HCT116 (cell line): ENCODE measurements at regions not wholly inside any gene's neighbourhood (a gene's known extent, or its start where the extent isn't known, plus 50 kb on each side); places are given as distances from the start of the nearest gene placed in this dataset.

Experiments
- ATAC-seq: fragments of 200-7000 bp; cut with Tn5 transposase; 2 replicates; pipeline ENCODE4 v1.9.1; 2020; ENCODE audit warnings: mild to moderate bottlenecking, moderate library complexity
- BruUV-seq: library from RNA; stranded (reverse); fragments of 400-500 nt; replicated peaks from 2 replicates; lab custom pipeline; 2021; lab: Mats Ljungman, UMichigan
- CTCF ChIA-PET: fragments of 300-600 bp; sonication (Branson Sonifier 250); formaldehyde crosslinking; loops from one replicate; lab custom pipeline; 2021; ENCODE audit warnings: antibody characterized with exemption; lab: Charles Lee
- POLR2A ChIA-PET: fragments of 300-600, 350-600 bp; sonication (Branson Sonifier 250); formaldehyde crosslinking; loops from one replicate; lab custom pipeline; 2021; ENCODE audit warnings: antibody characterized with exemption; lab: Charles Lee
- RAD21 ChIA-PET, 2 experiments: fragments of 300-600 bp; sonication (Branson Sonifier 250); formaldehyde crosslinking; loops; one replicate each; lab custom pipeline; 2023; ENCODE audit warnings: low total read pairs in 2 of 2; ENCODE audit not compliant: uncharacterized antibody in 2 of 2, unreplicated experiment in 2 of 2, low non-redundant PET in 1 of 2; lab: Charles Lee
- DNase-seq: peaks from one replicate; pipeline ENCODE4 v3.0.0-alpha.2; 2010; ENCODE audit warnings: low read depth, low spot score
- H2AFZ ChIP-seq: fragments of 200-600 bp; shearing (Covaris generic), sonication (generic); 2 replicates; pipeline ENCODE4 v1.6.1; 2017; ENCODE audit warnings: low read depth, mixed run types, mixed read lengths, antibody characterized with exemption, low read length; ENCODE audit not compliant: poor library complexity, severe bottlenecking
- H3K27ac ChIP-seq: 2 replicates; pipeline ENCODE4 v1.5.1; 2012; ENCODE audit warnings: low read depth, low read length
- H3K27me3 ChIP-seq: fragments of 200-600 bp; sonication (generic); 2 replicates; pipeline ENCODE4 v1.6.1; 2016; ENCODE audit warnings: mixed run types, low read length, mixed read lengths; ENCODE audit not compliant: insufficient read depth
- H3K36me3 ChIP-seq, 2 experiments: fragments of 200-500 bp in 1 of 2; fragments of 200-600 bp in 1 of 2; sonication (Bioruptor generic) in 1 of 2; sonication (generic) in 1 of 2; 2 replicates each; pipeline versions ENCODE4 v1.5.1 to v1.6.1; 2014 to 2016; ENCODE audit warnings: low read length in 2 of 2, inconsistent platforms in 1 of 2, mixed read lengths in 1 of 2, mixed run types in 1 of 2; ENCODE audit not compliant: insufficient read depth in 2 of 2, control insufficient read depth in 1 of 2
- H3K4me1 ChIP-seq, 2 experiments: fragments of 200-600 bp in 1 of 2; sonication (generic) in 1 of 2; 2 replicates each; pipeline versions ENCODE4 v1.5.1 to v1.6.1; 2012 to 2017; ENCODE audit warnings: low read length in 2 of 2, inconsistent platforms in 1 of 2, mild to moderate bottlenecking in 1 of 2, mixed read lengths in 1 of 2, mixed run types in 1 of 2, moderate library complexity in 1 of 2; ENCODE audit not compliant: insufficient read depth in 2 of 2, control insufficient read depth in 1 of 2
- H3K4me2 ChIP-seq: fragments of 200-600 bp; sonication (generic); 2 replicates; pipeline ENCODE4 v1.6.1; 2017; ENCODE audit warnings: mixed run types, low read length, mixed read lengths
- H3K4me3 ChIP-seq, 2 experiments: fragments of 200-600 bp in 1 of 2; sonication (generic) in 1 of 2; replicated peaks in 1 of 2; 2 replicates each; pipeline ENCODE4 v1.5.1; 2011 to 2016; ENCODE audit warnings: low read length in 2 of 2, control low read depth in 1 of 2, low read depth in 1 of 2, mild to moderate bottlenecking in 1 of 2, mixed read lengths in 1 of 2, mixed run types in 1 of 2
- H3K79me2 ChIP-seq: fragments of 200-600 bp; sonication (generic); 2 replicates; pipeline ENCODE4 v1.6.1; 2017; ENCODE audit warnings: mild to moderate bottlenecking, mixed run types, low read length, moderate library complexity, mixed read lengths; ENCODE audit not compliant: insufficient read depth
- H3K9ac ChIP-seq: fragments of 200-600 bp; sonication (generic); 2 replicates; pipeline ENCODE4 v1.6.1; 2016; ENCODE audit warnings: low read length, mixed read lengths
- H3K9me2 ChIP-seq: fragments of 200-600 bp; sonication (generic), shearing (Covaris generic); 2 replicates; pipeline ENCODE4 v1.6.1; 2017; ENCODE audit warnings: mixed run types, mild to moderate bottlenecking, moderate library complexity; ENCODE audit not compliant: insufficient read depth
- H3K9me3 ChIP-seq, 2 experiments: fragments of 200-500 bp in 1 of 2; fragments of 200-600 bp in 1 of 2; sonication (Bioruptor generic) in 1 of 2; sonication (generic) in 1 of 2; 2 replicates each; pipeline ENCODE4 v1.6.1; 2014 to 2017; ENCODE audit warnings: low read length in 2 of 2, mixed read lengths in 2 of 2, inconsistent platforms in 1 of 2, low read depth in 1 of 2, mild to moderate bottlenecking in 1 of 2, mixed run types in 1 of 2, moderate library complexity in 1 of 2; ENCODE audit not compliant: control insufficient read depth in 1 of 2, insufficient read depth in 1 of 2
- H4K20me1 ChIP-seq: fragments of 200-600 bp; sonication (generic), shearing (Covaris generic); 2 replicates; pipeline ENCODE4 v1.6.1; 2017; ENCODE audit warnings: mixed run types, mild to moderate bottlenecking, moderate library complexity; ENCODE audit not compliant: insufficient read depth
- CBX3 ChIP-seq: IDR thresholded peaks from 2 replicates; pipeline ENCODE4 v1.6.1; 2012; ENCODE audit warnings: low read depth
- ELF1 ChIP-seq: IDR thresholded peaks from 2 replicates; pipeline ENCODE4 v1.6.1; 2012; ENCODE audit warnings: low read depth, borderline replicate concordance
- EZH2 ChIP-seq: fragments of 200-600 bp; sonication (generic); IDR thresholded peaks from 2 replicates; pipeline ENCODE4 v1.6.1; 2017; ENCODE audit warnings: antibody characterized with exemption, mixed run types
- EZH2phosphoT487 ChIP-seq: fragments of 200-600 bp; IDR thresholded peaks from 2 replicates; pipeline ENCODE4 v1.6.1; 2018; ENCODE audit warnings: antibody characterized with exemption, borderline replicate concordance
- FOSL1 ChIP-seq: IDR thresholded peaks from 2 replicates; pipeline ENCODE4 v1.6.1; 2012; ENCODE audit warnings: low read depth
- POLR2A ChIP-seq: IDR thresholded peaks from 2 replicates; pipeline ENCODE4 v1.7.0; 2011; ENCODE audit warnings: borderline replicate concordance; ENCODE audit not compliant: insufficient read depth, insufficient read length; ENCODE audit errors: extremely low read depth
- POLR2AphosphoS5 ChIP-seq: IDR thresholded peaks from 2 replicates; pipeline ENCODE4 v1.6.1; 2011; ENCODE audit warnings: mild to moderate bottlenecking, low read depth, low read length, moderate library complexity
- RAD21 ChIP-seq: IDR thresholded peaks from 2 replicates; pipeline ENCODE4 v1.6.1; 2012; ENCODE audit warnings: low read depth, mild to moderate bottlenecking
- SIN3A ChIP-seq: IDR thresholded peaks from 2 replicates; pipeline ENCODE4 v1.6.1; 2012; ENCODE audit warnings: low read depth
- YY1 ChIP-seq: IDR thresholded peaks from 2 replicates; pipeline ENCODE4 v1.6.1; 2011; ENCODE audit warnings: low read length, low read depth, moderate library complexity, mild to moderate bottlenecking; ENCODE audit not compliant: insufficient replicate concordance; ENCODE audit errors: extremely low read depth
- ZFX ChIP-seq: fragments of 450-650 bp; IDR thresholded peaks from 2 replicates; pipeline ENCODE4 v1.6.1; 2017
- intact Hi-C: fragments of 100-400 bp; cut with micrococcal nuclease; formaldehyde crosslinking; loops from 2 replicates; pipeline ENCODE4 v1.10.0; 2022

DNA sequence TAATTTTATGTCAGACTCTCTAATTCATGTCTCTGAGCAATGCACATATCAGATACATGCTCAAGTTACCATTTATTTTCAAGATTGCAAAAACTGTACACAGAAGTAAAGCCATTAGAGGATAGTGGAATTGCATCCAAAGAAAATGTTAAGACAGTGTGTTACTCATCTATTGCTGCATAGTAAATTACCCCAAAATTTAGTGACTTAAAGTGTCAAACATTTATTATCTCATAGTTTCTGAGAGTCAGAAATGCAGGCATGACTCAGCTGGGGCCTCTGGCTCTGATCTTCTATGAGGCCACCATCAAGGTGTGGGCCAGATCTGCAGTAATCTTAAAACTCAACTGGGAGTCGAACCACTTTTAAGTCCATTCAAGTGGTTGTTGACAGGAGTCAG, 275.2 kb downstream of the QDPR start (continued):
- TF ChIP-seq EZH2phosphoT487 (no peak), ZFX (no peak), SIN3A (no peak), CBX3 (no peak), RAD21 (no peak)

DNA sequence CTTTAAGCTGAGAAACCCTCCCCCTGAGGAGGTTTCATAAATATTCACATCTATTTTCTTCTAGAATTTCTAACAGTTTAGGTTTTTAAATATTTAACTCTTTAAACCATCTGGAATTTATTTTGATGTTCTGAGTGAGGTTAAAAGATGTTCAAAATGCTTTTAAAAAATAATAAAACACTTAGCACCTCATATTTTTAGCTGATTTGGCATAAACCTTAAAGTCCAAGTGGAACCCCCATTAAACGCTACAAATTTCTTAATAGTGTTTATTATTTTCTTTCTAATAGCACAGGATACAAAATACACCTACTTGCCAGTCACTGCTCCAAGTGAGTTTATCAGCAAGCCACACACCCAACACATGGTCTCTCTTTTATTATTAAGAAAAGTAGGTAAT, 277.2 kb downstream of the QDPR start:
- H2AFZ ChIP-seq, result no peak overlapping the region
- no peaks in the 10 kb centered on the region for H3K9me2 ChIP-seq
- TF ChIP-seq YY1 (no peak), EZH2 (no peak), ELF1 (no peak), POLR2A (no peak), ZFX (no peak), POLR2AphosphoS5 (no peak), EZH2phosphoT487 (no peak), RAD21 (no peak), FOSL1 (no peak)
- TF ChIP-seq, all 23 proteins: peak for 0
- no peaks in the 10 kb centered on the region; the same call in 1 of the 2 replicates for H3K27me3 ChIP-seq
- H4K20me1 ChIP-seq, result no peaks in the 10 kb centered on the region; the same call in 1 of the 2 replicates
- ChIA-PET RAD21 (no interaction called here), CTCF (no interaction called here), POLR2A (no interaction called here)
- intact Hi-C loops, result no loop called here
- H3K36me3 ChIP-seq, result no peaks in the 10 kb centered on the region
- no peak overlapping the region for H3K9ac ChIP-seq
- no TSS peak for BruUV-seq
- no peak overlapping the region for H3K27ac ChIP-seq
- no peaks in the 10 kb centered on the region for H3K79me2 ChIP-seq
- DNase-seq (no peak), ATAC-seq (no peak)
- H3K4me3 ChIP-seq, result no peak overlapping the region
- peaks cover 0 to 7% of the 10 kb centered on the region in 2 experiments; a peak in 1 of 4 replicates for H3K4me1 ChIP-seq
- no peak overlapping the region for H3K4me2 ChIP-seq
- H3K9me3 ChIP-seq, result no peaks in the 10 kb centered on the region
